Memory B cell (primary cell): ENCODE measurements at regions not wholly inside any gene's neighbourhood (a gene's known extent, or its start where the extent isn't known, plus 50 kb on each side); places are given as distances from the start of the nearest gene placed in this dataset.

ENCODE experiments used
- ATAC-seq: fragments of 150-1000 bp; cut with Tn5 transposase; 2 replicates; pipeline ENCODE4 v1.10.0; 2021; ENCODE audit warnings: low read depth, mild to moderate bottlenecking, moderate library complexity
- DNase-seq, 2 donors: peaks; one replicate each; pipeline ENCODE4 v3.0.0; 2022; ENCODE audit warnings: low spot score in 2 of 2
- H3K27ac Mint-ChIP-seq: one replicate; pipeline ENCODE4 v1.8.0; 2022; ENCODE audit warnings: mild to moderate bottlenecking, moderate library complexity, mixed read lengths
- H3K27me3 Mint-ChIP-seq: one replicate; pipeline ENCODE4 v1.8.0; 2022; ENCODE audit warnings: mixed read lengths
- H3K36me3 Mint-ChIP-seq: one replicate; pipeline ENCODE4 v1.8.0; 2022; ENCODE audit warnings: mild to moderate bottlenecking, mixed read lengths
- H3K4me1 Mint-ChIP-seq: one replicate; pipeline ENCODE4 v1.8.0; 2022; ENCODE audit warnings: mixed read lengths
- H3K4me3 Mint-ChIP-seq: one replicate; pipeline ENCODE4 v1.8.0; 2022; ENCODE audit warnings: mild to moderate bottlenecking, moderate library complexity, mixed read lengths
- H3K9me3 Mint-ChIP-seq: one replicate; pipeline ENCODE4 v1.8.0; 2022; ENCODE audit warnings: mixed read lengths

GRCh38 chr3:106703524-106703923, 673.7 kb upstream of the CCDC54 start:
- no peak overlapping the region for H3K27ac Mint-ChIP-seq
- no peak for DNase-seq
- H3K36me3 Mint-ChIP-seq: no peaks in the 10 kb centered on the region
- H3K27me3 Mint-ChIP-seq: no peaks in the 10 kb centered on the region
- ATAC-seq: no peak
- no peak overlapping the region for H3K4me3 Mint-ChIP-seq
- H3K9me3 Mint-ChIP-seq: no peaks in the 10 kb centered on the region
- H3K4me1 Mint-ChIP-seq: no peaks in the 10 kb centered on the region

GRCh38 chr3:106707347-106707746, 669.9 kb upstream of the CCDC54 start:
- Mint-ChIP-seq H3K36me3 (no peaks in the 10 kb centered on the region), H3K27ac (no peak overlapping the region), H3K4me1 (no peaks in the 10 kb centered on the region), H3K4me3 (no peak overlapping the region), H3K9me3 (no peaks in the 10 kb centered on the region), H3K27me3 (no peaks in the 10 kb centered on the region)
- DNase-seq: no peak
- no peak for ATAC-seq

- Mint-ChIP-seq H3K27me3 (no peaks in the 10 kb centered on the region), H3K36me3 (no peaks in the 10 kb centered on the region), H3K9me3 (no peaks in the 10 kb centered on the region), H3K27ac (no peak overlapping the region), H3K4me1 (no peaks in the 10 kb centered on the region), H3K4me3 (no peak overlapping the region)
- ATAC-seq (no peak), DNase-seq (no peak)
Measured at GRCh38 chr3:106710596-106710995, 666.6 kb upstream of the CCDC54 start.

- no peak for ATAC-seq
- no peak overlapping the region for H3K27ac Mint-ChIP-seq
- no peaks in the 10 kb centered on the region for H3K4me1 Mint-ChIP-seq
- H3K4me3 Mint-ChIP-seq: no peak overlapping the region
- no peak for DNase-seq
- no peaks in the 10 kb centered on the region for H3K27me3 Mint-ChIP-seq
- H3K36me3 Mint-ChIP-seq: no peaks in the 10 kb centered on the region
- H3K9me3 Mint-ChIP-seq: no peaks in the 10 kb centered on the region
Measured at GRCh38 chr3:106711650-106712049, 665.6 kb upstream of the CCDC54 start.

GRCh38 chr3:106714400-106714799, 662.8 kb upstream of the CCDC54 start:
- Mint-ChIP-seq H3K27ac (no peak overlapping the region), H3K36me3 (no peaks in the 10 kb centered on the region)

GRCh38 chr3:106715286-106715685, 662.0 kb upstream of the CCDC54 start:
- ATAC-seq: no peak
- no peak overlapping the region for H3K27ac Mint-ChIP-seq
- no peak overlapping the region for H3K4me3 Mint-ChIP-seq
- no peaks in the 10 kb centered on the region for H3K9me3 Mint-ChIP-seq
- no peaks in the 10 kb centered on the region for H3K36me3 Mint-ChIP-seq
- peaks cover 2% of the 10 kb centered on the region for H3K4me1 Mint-ChIP-seq
- peaks cover 1% of the 10 kb centered on the region for H3K27me3 Mint-ChIP-seq
- DNase-seq: no peak

More at GRCh38 chr3:106714400-106714799, 662.8 kb upstream of the CCDC54 start:
- DNase-seq: no peak
- no peaks in the 10 kb centered on the region for H3K9me3 Mint-ChIP-seq
- no peak overlapping the region for H3K4me3 Mint-ChIP-seq
- H3K27me3 Mint-ChIP-seq: peaks cover 1% of the 10 kb centered on the region
- H3K4me1 Mint-ChIP-seq: peaks cover 2% of the 10 kb centered on the region
- no peak for ATAC-seq

- H3K4me1 Mint-ChIP-seq: peaks cover 2% of the 10 kb centered on the region
- ATAC-seq (no peak), DNase-seq (no peak)
- H3K4me3 Mint-ChIP-seq: no peak overlapping the region
- H3K27ac Mint-ChIP-seq: no peak overlapping the region
- peaks cover 1% of the 10 kb centered on the region for H3K27me3 Mint-ChIP-seq
- H3K36me3 Mint-ChIP-seq: no peaks in the 10 kb centered on the region
- no peaks in the 10 kb centered on the region for H3K9me3 Mint-ChIP-seq
Measured at GRCh38 chr3:106717178-106717780, 660.0 kb upstream of the CCDC54 start.

- H3K4me1 Mint-ChIP-seq: peaks cover 2% of the 10 kb centered on the region
- no peak overlapping the region for H3K4me3 Mint-ChIP-seq
- ATAC-seq (no peak), DNase-seq (no peak)
- H3K36me3 Mint-ChIP-seq: no peaks in the 10 kb centered on the region
- H3K9me3 Mint-ChIP-seq: no peaks in the 10 kb centered on the region
- H3K27ac Mint-ChIP-seq: no peak overlapping the region
- H3K27me3 Mint-ChIP-seq: peaks cover 1% of the 10 kb centered on the region
Measured at GRCh38 chr3:106719077-106719476, 658.2 kb upstream of the CCDC54 start.

- H3K27me3 Mint-ChIP-seq: peaks cover 1% of the 10 kb centered on the region
- H3K27ac Mint-ChIP-seq: no peak overlapping the region
- H3K4me3 Mint-ChIP-seq: no peak overlapping the region
- DNase-seq (no peak), ATAC-seq (no peak)
- no peaks in the 10 kb centered on the region for H3K9me3 Mint-ChIP-seq
- H3K4me1 Mint-ChIP-seq: peaks cover 2% of the 10 kb centered on the region
- H3K36me3 Mint-ChIP-seq: no peaks in the 10 kb centered on the region
Measured at GRCh38 chr3:106719583-106719982, 657.7 kb upstream of the CCDC54 start.

GRCh38 chr3:106720510-106720909, 656.7 kb upstream of the CCDC54 start:
- peaks cover 1% of the 10 kb centered on the region for H3K27me3 Mint-ChIP-seq
- H3K9me3 Mint-ChIP-seq: no peaks in the 10 kb centered on the region
- DNase-seq (no peak), ATAC-seq (no peak)
- no peak overlapping the region for H3K27ac Mint-ChIP-seq
- no peaks in the 10 kb centered on the region for H3K36me3 Mint-ChIP-seq
- no peak overlapping the region for H3K4me3 Mint-ChIP-seq
- H3K4me1 Mint-ChIP-seq: peaks cover 2% of the 10 kb centered on the region

- Mint-ChIP-seq H3K4me1 (no peaks in the 10 kb centered on the region), H3K27ac (no peak overlapping the region), H3K27me3 (peaks cover 1% of the 10 kb centered on the region), H3K36me3 (no peaks in the 10 kb centered on the region), H3K9me3 (no peaks in the 10 kb centered on the region), H3K4me3 (no peak overlapping the region)
- ATAC-seq (no peak), DNase-seq (no peak)
Measured at GRCh38 chr3:106725566-106725965, 651.7 kb upstream of the CCDC54 start.

- DNase-seq: no peak
- no peaks in the 10 kb centered on the region for H3K9me3 Mint-ChIP-seq
- no peak for ATAC-seq
- H3K4me1 Mint-ChIP-seq: no peaks in the 10 kb centered on the region
- no peak overlapping the region for H3K4me3 Mint-ChIP-seq
- peaks cover 1% of the 10 kb centered on the region for H3K27me3 Mint-ChIP-seq
- H3K36me3 Mint-ChIP-seq: no peaks in the 10 kb centered on the region
- no peak overlapping the region for H3K27ac Mint-ChIP-seq
Measured at GRCh38 chr3:106728315-106729098, 648.7 kb upstream of the CCDC54 start.

GRCh38 chr3:106729481-106729880, 647.8 kb upstream of the CCDC54 start:
- Mint-ChIP-seq H3K27me3 (peaks cover 1% of the 10 kb centered on the region), H3K4me1 (no peaks in the 10 kb centered on the region), H3K27ac (no peak overlapping the region), H3K36me3 (no peaks in the 10 kb centered on the region), H3K4me3 (no peak overlapping the region), H3K9me3 (no peaks in the 10 kb centered on the region)
- DNase-seq: no peak
- no peak for ATAC-seq

GRCh38 chr3:106731230-106731629, 646.0 kb upstream of the CCDC54 start:
- Mint-ChIP-seq H3K27ac (no peak overlapping the region), H3K4me3 (no peak overlapping the region), H3K9me3 (no peaks in the 10 kb centered on the region), H3K36me3 (no peaks in the 10 kb centered on the region), H3K4me1 (no peaks in the 10 kb centered on the region), H3K27me3 (peaks cover 1% of the 10 kb centered on the region)
- no peak for ATAC-seq
- DNase-seq: no peak

GRCh38 chr3:106734712-106735111, 642.5 kb upstream of the CCDC54 start:
- no peaks in the 10 kb centered on the region for H3K36me3 Mint-ChIP-seq
- H3K27ac Mint-ChIP-seq: no peak overlapping the region
- ATAC-seq (no peak), DNase-seq (no peak)
- H3K27me3 Mint-ChIP-seq: peaks cover 1% of the 10 kb centered on the region
- no peak overlapping the region for H3K4me3 Mint-ChIP-seq
- no peaks in the 10 kb centered on the region for H3K9me3 Mint-ChIP-seq
- no peaks in the 10 kb centered on the region for H3K4me1 Mint-ChIP-seq
